Upper lobe of left lung (tissue), 6 donors: ENCODE measurements at regions not wholly inside any gene's neighbourhood (a gene's known extent, or its start where the extent isn't known, plus 50 kb on each side); places are given as distances from the start of the nearest gene placed in this dataset.

ENCODE experiments used
- ATAC-seq, 2 donors: fragments of 200-7000 bp; cut with Tn5 transposase; one replicate each; pipeline ENCODE4 v1.9.1; 2022; ENCODE audit warnings: mild to moderate bottlenecking in 2 of 2, moderate library complexity in 2 of 2; ENCODE audit not compliant: low FRiP score in 2 of 2
- DNase-seq, 2 donors: peaks; one replicate each; pipeline ENCODE4 v3.0.0-alpha.2; 2019 to 2020
- H3K27ac ChIP-seq, 4 donors: fragments of 200-600 bp; sonication (generic); one replicate each; pipeline ENCODE4 v1.5.1; 2016 to 2019
- H3K27me3 ChIP-seq, 4 donors: fragments of 200-600 bp; sonication (generic); one replicate each; pipeline ENCODE4 v1.5.1; 2017 to 2019
- H3K36me3 ChIP-seq, 4 donors: fragments of 200-600 bp; sonication (generic); one replicate each; pipeline ENCODE4 v1.5.1; 2016 to 2019
- H3K4me1 ChIP-seq, 4 donors: fragments of 200-600 bp; sonication (generic); one replicate each; pipeline ENCODE4 v1.5.1; 2018 to 2019
- H3K4me3 ChIP-seq, 4 donors: fragments of 200-600 bp; sonication (generic); one replicate each; pipeline ENCODE4 v1.5.1; 2017 to 2019; ENCODE audit warnings: mild to moderate bottlenecking in 2 of 4, moderate library complexity in 1 of 4
- H3K9me3 ChIP-seq, 4 donors: fragments of 200-600 bp; sonication (generic); one replicate each; pipeline ENCODE4 v1.5.1; 2018 to 2019
- EP300 ChIP-seq, 4 donors: sonication (generic); formaldehyde crosslinking; IDR thresholded peaks; one replicate each; pipeline ENCODE4 v1.5.1; 2017; ENCODE audit warnings: antibody characterized with exemption in 4 of 4, control low read depth in 2 of 4
- POLR2A ChIP-seq, 4 donors: fragments of 450-650 bp; IDR thresholded peaks; one replicate each; pipeline ENCODE4 v1.5.1; 2016 to 2017; ENCODE audit warnings: antibody characterized with exemption in 4 of 4, mild to moderate bottlenecking in 2 of 4
- POLR2AphosphoS5 ChIP-seq, 2 donors: sonication (generic); formaldehyde crosslinking; IDR thresholded peaks; one replicate each; pipeline ENCODE4 v1.5.1; 2017; ENCODE audit warnings: antibody characterized with exemption in 2 of 2
- WGBS, 2 donors: methylation state at CpG; one replicate each; pipeline ENCODE4 v1.1.5; 2017 to 2018; 5-methylcytosine and 5-hydroxymethylcytosine counted together
- TF ChIP-seq, protein P1 (sequence below), 6 experiments: fragments of 450-650 bp in 4 of 6; fragments of 200-600 bp in 2 of 6; sonication (generic) in 2 of 6; IDR thresholded peaks; one replicate each; pipeline ENCODE4 v1.5.1; 2016 to 2019; ENCODE audit warnings: antibody characterized with exemption in 6 of 6
- donor health status: DM: no; HTN: no; CAD: no; lungs with moderate emphysema.
- donor health status: DM: no; HTN: yes; CAD: no; lungs with severe emphysema.

DNA sequence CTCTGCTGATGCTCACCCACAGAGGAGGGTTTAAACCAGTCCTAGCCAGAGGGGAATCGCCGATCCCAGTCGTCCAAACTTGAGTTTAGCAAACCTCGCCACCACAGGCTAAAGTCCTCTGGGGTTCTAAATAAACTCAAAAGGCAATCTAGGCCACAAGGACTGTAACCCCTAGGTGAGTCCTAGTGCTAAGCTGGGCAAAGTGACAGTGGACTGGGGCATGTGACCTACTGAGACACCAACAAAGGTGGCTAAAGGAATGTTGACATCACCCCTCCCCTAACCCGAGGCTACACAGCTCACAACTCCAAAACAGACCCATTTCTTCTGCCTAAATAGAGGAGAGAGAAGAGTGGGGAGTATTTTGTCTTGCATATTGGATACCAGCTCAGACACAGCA is 142.8 kb upstream of the PRDX4 start:
- no peak overlapping the region for H3K27ac ChIP-seq
- peaks cover 0 to 5% (median 0%) of the 10 kb centered on the region in 4 donors for H3K9me3 ChIP-seq
- H3K4me3 ChIP-seq = no peak overlapping the region
- TF ChIP-seq EP300 (IDR thresholded peaks at IDR 0.05) (no peak), POLR2AphosphoS5 (IDR thresholded peaks at IDR 0.05) (no peak), POLR2A (IDR thresholded peaks at IDR 0.05) (no peak)
- TF ChIP-seq, protein P1, sequence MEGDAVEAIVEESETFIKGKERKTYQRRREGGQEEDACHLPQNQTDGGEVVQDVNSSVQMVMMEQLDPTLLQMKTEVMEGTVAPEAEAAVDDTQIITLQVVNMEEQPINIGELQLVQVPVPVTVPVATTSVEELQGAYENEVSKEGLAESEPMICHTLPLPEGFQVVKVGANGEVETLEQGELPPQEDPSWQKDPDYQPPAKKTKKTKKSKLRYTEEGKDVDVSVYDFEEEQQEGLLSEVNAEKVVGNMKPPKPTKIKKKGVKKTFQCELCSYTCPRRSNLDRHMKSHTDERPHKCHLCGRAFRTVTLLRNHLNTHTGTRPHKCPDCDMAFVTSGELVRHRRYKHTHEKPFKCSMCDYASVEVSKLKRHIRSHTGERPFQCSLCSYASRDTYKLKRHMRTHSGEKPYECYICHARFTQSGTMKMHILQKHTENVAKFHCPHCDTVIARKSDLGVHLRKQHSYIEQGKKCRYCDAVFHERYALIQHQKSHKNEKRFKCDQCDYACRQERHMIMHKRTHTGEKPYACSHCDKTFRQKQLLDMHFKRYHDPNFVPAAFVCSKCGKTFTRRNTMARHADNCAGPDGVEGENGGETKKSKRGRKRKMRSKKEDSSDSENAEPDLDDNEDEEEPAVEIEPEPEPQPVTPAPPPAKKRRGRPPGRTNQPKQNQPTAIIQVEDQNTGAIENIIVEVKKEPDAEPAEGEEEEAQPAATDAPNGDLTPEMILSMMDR (IDR thresholded peaks at IDR 0.05) = no peak
- H3K4me1 ChIP-seq = no peaks in the 10 kb centered on the region
- no peaks in the 10 kb centered on the region for H3K27me3 ChIP-seq
- no peaks in the 10 kb centered on the region for H3K36me3 ChIP-seq
- ATAC-seq (no peak), DNase-seq (no peak)
- WGBS, 2 donors = 82% methylated on average over 5 of the region's 5 CpGs; no CpG with 5 or more reads in 1 of the 2 donors

DNA sequence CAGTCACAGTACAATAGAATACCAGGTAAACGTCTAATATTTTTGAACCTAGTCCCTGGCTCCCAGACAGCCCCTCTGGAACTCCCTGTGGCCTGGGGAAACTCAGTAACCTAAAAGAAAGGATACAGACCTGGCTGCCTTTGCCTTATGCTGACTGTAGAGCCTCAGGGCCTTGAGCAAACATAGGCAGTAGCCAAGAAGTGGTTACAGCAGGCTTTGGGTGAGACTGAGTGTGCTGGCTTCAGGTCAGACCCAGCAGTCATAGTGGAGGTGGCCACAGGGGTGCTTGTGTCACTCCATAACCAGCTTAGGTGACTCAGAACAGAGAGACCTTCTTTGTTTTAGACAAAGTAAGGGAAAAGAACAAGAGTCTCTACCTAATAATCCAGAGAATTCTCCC is 141.8 kb upstream of the PRDX4 start:
- ATAC-seq (no peak), DNase-seq (no peak)
- H3K27ac ChIP-seq = no peak overlapping the region
- no peaks in the 10 kb centered on the region for H3K4me1 ChIP-seq
- no peaks in the 10 kb centered on the region for H3K27me3 ChIP-seq
- H3K9me3 ChIP-seq = peaks cover 0 to 5% (median 0%) of the 10 kb centered on the region in 4 donors
- no peak overlapping the region for H3K4me3 ChIP-seq
- WGBS, 2 donors = 73% methylated on average over 1 of the region's 1 CpG; no CpG with 5 or more reads in 1 of the 2 donors
- no peak for TF ChIP-seq POLR2AphosphoS5 (IDR thresholded peaks at IDR 0.05)
- H3K36me3 ChIP-seq = no peaks in the 10 kb centered on the region

DNA sequence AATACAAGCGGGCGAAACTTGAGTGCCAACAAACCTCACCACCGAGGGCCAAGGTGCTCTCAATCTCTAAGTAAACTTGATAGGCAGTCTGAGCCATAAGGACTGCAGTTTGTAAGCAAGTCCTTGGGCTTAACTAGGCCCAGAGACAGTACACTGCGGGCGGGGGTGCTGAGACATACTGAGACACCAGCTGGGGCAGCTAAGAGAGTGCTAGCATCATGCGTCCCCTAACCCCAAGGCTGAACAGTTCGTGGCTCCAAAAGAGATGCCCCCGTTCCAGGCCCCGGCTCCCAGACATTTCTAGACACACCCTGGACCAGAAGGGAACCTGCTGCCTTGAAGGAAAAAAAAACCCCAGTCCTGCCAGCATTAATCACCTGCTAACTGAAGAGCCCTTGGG is 126.8 kb upstream of the PRDX4 start:
- no peaks in the 10 kb centered on the region for H3K27me3 ChIP-seq
- no peak overlapping the region for H3K27ac ChIP-seq
- ATAC-seq = no peak
- DNase-seq = no peak
- WGBS, 2 donors = 78% methylated on average over 9 of the region's 9 CpGs; no CpG with 5 or more reads in 1 of the 2 donors
- TF ChIP-seq, protein P1 (IDR thresholded peaks at IDR 0.05) = no peak
- TF ChIP-seq POLR2A (IDR thresholded peaks at IDR 0.05) (no peak), POLR2AphosphoS5 (IDR thresholded peaks at IDR 0.05) (no peak)
- no peaks in the 10 kb centered on the region for H3K36me3 ChIP-seq
- H3K9me3 ChIP-seq = no peaks in the 10 kb centered on the region
- no peak overlapping the region for H3K4me3 ChIP-seq
- no peaks in the 10 kb centered on the region for H3K4me1 ChIP-seq

DNA sequence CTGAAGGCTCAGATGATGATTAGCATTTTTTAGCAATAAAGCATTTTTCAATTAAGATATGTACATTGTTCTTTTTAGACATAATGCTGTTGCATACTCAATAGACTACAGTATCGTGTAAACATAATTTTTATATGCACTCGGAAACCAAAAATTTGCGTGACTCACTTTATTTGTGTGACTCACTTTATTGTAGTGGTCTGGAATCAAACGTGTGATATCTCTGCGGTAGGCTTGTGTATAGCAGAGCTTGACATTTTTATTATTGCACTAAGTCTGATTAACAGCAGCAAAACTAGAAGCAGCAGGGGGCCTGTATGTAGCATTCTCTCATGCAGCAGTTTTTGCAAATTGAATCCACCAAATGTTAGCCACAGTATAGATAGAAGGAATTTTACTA is 119.1 kb upstream of the PRDX4 start:
- Histone ChIP-seq H3K4me1 (no peaks in the 10 kb centered on the region), H3K9me3 (no peaks in the 10 kb centered on the region), H3K36me3 (no peaks in the 10 kb centered on the region), H3K4me3 (no peak overlapping the region), H3K27ac (no peak overlapping the region), H3K27me3 (no peaks in the 10 kb centered on the region)
- ATAC-seq (no peak), DNase-seq (no peak)
- WGBS, 2 donors = 89 to 93% methylated on average over 5 of the region's 5 CpGs
- TF ChIP-seq POLR2A (IDR thresholded peaks at IDR 0.05) (no peak), EP300 (IDR thresholded peaks at IDR 0.05) (no peak), POLR2AphosphoS5 (IDR thresholded peaks at IDR 0.05) (no peak)
- TF ChIP-seq, protein P1 (IDR thresholded peaks at IDR 0.05) = no peak

DNA sequence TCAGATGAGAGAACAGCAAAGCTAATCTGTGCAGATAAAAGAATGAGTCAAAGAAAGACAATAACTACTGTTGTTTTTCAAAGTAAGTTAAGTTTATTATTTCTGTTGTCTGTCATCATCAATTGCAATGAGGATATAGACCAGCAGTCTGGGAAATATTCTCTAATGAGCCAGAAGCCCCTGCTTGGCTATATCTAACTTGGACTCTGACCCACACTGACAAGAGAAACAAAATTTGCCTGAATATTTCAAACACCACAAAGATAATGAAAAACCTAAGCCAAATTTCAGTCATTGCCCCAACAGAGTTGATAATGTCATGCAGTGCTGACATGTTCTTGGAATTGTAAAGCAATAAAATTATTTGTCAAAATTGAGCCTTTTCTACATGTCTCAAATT is 115.0 kb upstream of the PRDX4 start:
- no peaks in the 10 kb centered on the region for H3K36me3 ChIP-seq
- H3K9me3 ChIP-seq = no peaks in the 10 kb centered on the region
- ATAC-seq = no peak
- TF ChIP-seq, protein P1 (IDR thresholded peaks at IDR 0.05) = no peak
- TF ChIP-seq EP300 (IDR thresholded peaks at IDR 0.05) = no peak
- TF ChIP-seq POLR2AphosphoS5 (IDR thresholded peaks at IDR 0.05) = no peak
- TF ChIP-seq POLR2A (IDR thresholded peaks at IDR 0.05) = no peak
- H3K4me1 ChIP-seq = no peaks in the 10 kb centered on the region
- H3K27ac ChIP-seq = no peak overlapping the region
- DNase-seq = no peak
- H3K4me3 ChIP-seq = no peak overlapping the region
- no peaks in the 10 kb centered on the region for H3K27me3 ChIP-seq
